GM21737 (cell line): ENCODE measurements at regions not wholly inside any gene's neighbourhood (a gene's known extent, or its start where the extent isn't known, plus 50 kb on each side); places are given as distances from the start of the nearest gene placed in this dataset.
"Not testable (repeated sequence)": the region's sequence is repeated elsewhere in the genome, so short reads cannot be mapped to it uniquely, and the experiment has no call there.

Source experiments
- ATAC-seq: cut with Tn5 transposase; IDR thresholded peaks from one replicate; pipeline ENCODE4 v1.9.1; 2021; ENCODE audit warnings: mild to moderate bottlenecking, moderate library complexity; ENCODE audit not compliant: unreplicated experiment

DNA sequence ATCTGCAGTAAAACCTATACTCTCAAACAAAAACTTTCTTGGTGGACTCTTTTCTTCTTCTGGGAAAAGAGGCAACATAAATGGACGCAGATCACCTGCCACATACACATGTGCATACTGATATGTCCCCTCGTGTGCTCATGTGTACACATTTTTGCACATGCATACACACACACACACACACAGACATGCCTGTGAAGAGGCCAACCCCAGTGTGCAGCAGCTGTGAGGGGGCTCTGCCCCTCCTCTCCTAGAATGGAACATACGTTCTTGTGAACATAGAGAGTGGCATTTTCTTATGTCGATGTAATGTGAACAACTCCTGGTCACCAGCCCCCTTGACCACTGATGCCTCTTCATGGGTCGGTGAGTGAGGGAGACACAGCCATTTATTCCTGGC lies 188.9 kb upstream of the PLGLB2 start:
- not testable (repeated sequence) for ATAC-seq

DNA sequence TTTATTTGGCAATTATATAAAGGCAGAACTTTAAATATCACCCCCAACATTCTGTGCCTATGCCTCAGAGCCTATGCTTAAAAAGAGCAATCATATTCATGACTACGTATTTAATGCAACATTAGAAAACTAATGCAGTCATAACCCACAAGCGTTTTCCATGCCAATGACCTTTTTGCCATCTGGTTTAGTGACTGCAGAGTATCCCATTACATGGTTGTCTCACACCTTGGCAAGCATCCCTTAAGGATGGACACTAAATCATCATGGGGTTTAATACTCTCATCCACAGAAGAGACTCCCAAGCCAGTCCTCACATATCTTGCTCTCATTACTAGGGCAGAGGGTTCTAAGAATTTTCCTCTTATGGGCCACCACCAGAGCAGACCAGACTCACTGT lies 188.2 kb upstream of the PLGLB2 start:
- not testable (repeated sequence) for ATAC-seq

GRCh38 chr2:87565116-87565515 lies 182.8 kb upstream of the PLGLB2 start:
- not testable (repeated sequence) for ATAC-seq

GRCh38 chr2:87566531-87566930 lies 181.4 kb upstream of the PLGLB2 start:
- ATAC-seq, result not testable (repeated sequence)

GRCh38 chr2:87567093-87567492 lies 180.8 kb upstream of the PLGLB2 start:
- ATAC-seq, result not testable (repeated sequence)

GRCh38 chr2:87567912-87568311 lies 180.0 kb upstream of the PLGLB2 start:
- ATAC-seq, result not testable (repeated sequence)

DNA sequence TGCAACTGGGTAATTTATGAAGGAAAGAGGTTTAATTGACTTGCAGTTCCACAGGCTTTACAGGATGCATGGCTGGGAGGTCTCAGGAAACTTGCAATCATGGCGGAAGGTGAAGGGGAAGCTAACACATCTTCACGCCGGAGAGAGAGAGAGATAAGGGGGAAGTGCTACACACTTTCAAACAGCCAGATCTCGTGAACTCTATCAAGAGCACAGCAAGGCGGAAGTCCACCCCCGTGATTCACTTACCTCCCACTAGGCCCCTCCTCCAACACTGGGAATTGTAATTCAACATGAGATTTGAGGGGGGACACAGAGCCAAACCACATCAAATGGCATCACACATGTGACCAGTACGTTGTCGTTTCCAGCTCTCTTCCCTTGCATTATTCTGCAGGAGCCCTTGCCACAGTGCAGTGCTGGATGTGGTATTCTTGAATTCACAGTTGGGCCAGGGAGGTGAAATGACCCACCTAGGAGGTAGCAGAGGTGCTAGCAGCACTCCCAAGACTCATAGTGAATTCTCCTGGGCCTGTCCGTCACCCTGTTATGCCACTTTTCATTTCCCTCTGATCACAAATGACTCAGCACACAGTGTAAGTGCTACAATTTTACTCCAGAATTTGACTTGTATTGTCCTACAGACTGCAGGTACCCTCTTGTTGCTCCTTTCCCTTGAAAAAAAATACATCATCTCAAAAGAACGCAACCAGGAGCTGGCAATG lies 179.2 kb upstream of the PLGLB2 start:
- ATAC-seq, result not testable (repeated sequence)

- ATAC-seq, result not testable (repeated sequence)
Observed at GRCh38 chr2:87569689-87570397, 178.0 kb upstream of the PLGLB2 start.

- ATAC-seq, result not testable (repeated sequence)
Observed at GRCh38 chr2:87571889-87572465, 175.9 kb upstream of the PLGLB2 start.

GRCh38 chr2:87572906-87573305 lies 175.0 kb upstream of the PLGLB2 start:
- not testable (repeated sequence) for ATAC-seq

- not testable (repeated sequence) for ATAC-seq
Observed at GRCh38 chr2:87573386-87574192, 174.3 kb upstream of the PLGLB2 start.

DNA sequence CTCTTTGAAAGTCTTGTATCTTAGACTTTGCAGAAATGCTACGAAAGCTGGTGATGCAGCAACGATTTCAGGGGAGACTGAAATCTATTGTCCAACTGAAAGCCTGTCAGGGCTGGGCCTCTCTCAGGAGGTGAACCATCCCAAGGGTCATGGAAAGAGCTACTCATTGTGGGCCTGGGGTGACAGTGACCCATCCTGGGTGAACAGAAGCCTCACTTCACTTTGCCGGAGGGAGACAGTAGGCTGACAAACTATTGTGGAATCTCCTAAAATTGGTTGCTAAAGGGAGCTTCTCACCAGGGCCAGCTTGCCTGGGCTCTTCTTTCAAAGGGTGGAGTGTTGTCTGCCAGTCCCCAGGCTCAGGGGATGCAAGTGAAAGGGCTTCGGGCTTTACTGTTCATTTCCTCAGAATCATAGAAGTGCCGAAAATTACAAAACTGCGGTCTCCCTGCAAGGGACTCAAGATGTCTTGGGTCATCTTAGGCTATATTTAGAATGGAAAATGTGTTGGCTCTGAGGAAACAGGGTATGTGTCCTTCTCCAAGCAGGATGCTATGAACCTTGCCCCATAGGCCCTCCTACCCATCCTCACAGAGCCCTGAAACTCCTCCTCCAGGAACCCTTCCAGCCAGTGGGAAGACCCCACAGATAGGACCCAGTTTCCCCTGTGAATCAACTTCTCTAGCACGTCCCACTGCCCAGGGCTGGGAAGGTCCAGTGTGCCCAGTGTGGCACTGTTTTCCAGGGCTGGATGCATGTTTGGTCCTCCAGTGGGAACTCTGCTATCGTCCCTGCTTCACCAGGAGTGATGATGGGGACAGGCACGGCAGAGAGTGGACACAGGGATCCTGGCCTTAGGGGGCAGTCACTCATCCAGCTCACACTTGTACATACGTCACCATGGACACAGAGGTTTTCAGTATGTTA lies 173.4 kb upstream of the PLGLB2 start:
- not testable (repeated sequence) for ATAC-seq

DNA sequence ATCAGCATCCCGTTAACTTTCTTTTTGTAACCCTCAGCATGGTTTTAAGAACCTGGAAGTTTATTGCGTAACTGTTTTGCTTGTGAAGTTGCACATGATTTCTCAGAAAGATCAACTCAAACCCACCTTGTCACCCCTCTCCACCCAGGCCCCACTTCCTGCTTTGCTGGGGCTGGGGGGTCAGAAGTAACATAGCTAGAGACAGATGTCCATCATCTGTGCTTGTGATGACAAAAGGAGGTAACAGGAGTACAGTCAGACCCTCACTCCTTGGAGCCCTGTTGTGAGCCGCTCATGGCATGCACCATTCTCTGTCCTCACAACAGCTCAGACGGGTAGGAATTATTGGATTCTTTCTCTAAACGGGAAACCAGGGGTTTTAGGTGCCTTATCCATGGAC lies 172.7 kb upstream of the PLGLB2 start:
- ATAC-seq, result not testable (repeated sequence)

- not testable (repeated sequence) for ATAC-seq
Observed at GRCh38 chr2:87577358-87577757, 170.5 kb upstream of the PLGLB2 start.

DNA sequence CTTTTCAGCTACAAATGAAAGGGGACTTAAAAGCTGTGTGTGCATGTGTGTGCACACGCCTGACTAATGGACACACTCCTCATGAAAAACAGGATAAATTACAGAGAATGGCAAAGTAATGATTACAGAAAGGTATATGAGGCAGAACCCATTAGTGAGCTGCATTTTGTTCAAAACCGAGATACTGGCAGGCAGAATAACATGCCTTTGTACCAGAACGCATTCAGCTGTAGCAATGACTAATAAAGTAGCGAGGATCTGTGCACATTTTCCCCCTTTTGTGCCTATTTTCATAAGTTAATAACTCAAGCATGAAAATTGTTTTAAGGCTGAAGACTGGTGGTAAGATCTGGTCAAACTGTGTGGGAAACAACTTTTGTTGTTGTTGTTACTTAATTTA lies 165.7 kb upstream of the PLGLB2 start:
- ATAC-seq, result not testable (repeated sequence)

- not testable (repeated sequence) for ATAC-seq
Observed at GRCh38 chr2:87582579-87582978, 165.3 kb upstream of the PLGLB2 start.

GRCh38 chr2:87583370-87583769 lies 164.5 kb upstream of the PLGLB2 start:
- not testable (repeated sequence) for ATAC-seq

DNA sequence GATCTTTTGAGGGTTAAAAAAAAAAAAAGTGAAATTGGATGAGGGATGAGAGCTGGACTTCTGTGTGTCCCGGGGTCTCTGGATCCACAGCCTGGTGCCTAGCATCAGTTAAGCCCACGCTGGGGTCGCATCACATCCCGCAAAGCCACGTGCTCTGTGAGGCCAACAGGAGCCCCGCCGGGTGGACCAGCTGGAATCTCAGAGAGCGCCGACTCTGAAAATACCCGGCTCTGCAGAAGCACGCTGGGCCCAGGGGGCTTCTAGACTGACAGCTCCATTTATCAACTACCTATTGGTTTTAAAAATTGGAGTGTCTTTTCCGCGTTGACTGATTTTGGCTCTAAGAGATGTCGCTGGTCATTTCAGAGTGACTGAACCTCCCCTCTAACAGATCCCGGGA lies 164.1 kb upstream of the PLGLB2 start:
- not testable (repeated sequence) for ATAC-seq

GRCh38 chr2:87584268-87584906 lies 163.5 kb upstream of the PLGLB2 start:
- not testable (repeated sequence) for ATAC-seq
